ENCODE measurements at regions not wholly inside any gene's neighbourhood (a gene's known extent, or its start where the extent isn't known, plus 50 kb on each side); places are given as distances from the start of the nearest gene placed in this dataset.

- intact Hi-C loops (cut with DNase I): no loop called here
Observed at GRCh38 chr7:110522761-110523200, 568.1 kb upstream of the LRRN3 start.

GRCh38 chr7:110529175-110529574, 561.8 kb upstream of the LRRN3 start:
- intact Hi-C loops (cut with DNase I): no loop called here
- no peak overlapping the region for H3K27ac ChIP-seq
- H3K4me3 ChIP-seq (replicated peaks in 1 of 3): no peak overlapping the region
- no peaks in the 10 kb centered on the region for H3K36me3 ChIP-seq
- TF ChIP-seq POLR2A (IDR thresholded peaks at IDR 0.05) (no peak), CTCF (IDR thresholded peaks at IDR 0.05) (no peak)
- no peaks in the 10 kb centered on the region for H3K27me3 ChIP-seq
- DNase-seq: no peak
- WGBS, 2 donors: 92 to 95% methylated on average over 2 of the region's 2 CpGs
- H3K4me1 ChIP-seq: no peaks in the 10 kb centered on the region
- H3K9me3 ChIP-seq: no peaks in the 10 kb centered on the region

More at GRCh38 chr7:110522761-110523200, 568.1 kb upstream of the LRRN3 start:
- no peaks in the 10 kb centered on the region for H3K27me3 ChIP-seq
- TF ChIP-seq POLR2A (IDR thresholded peaks at IDR 0.05) (no peak), CTCF (IDR thresholded peaks at IDR 0.05) (no peak)
- H3K4me1 ChIP-seq: no peaks in the 10 kb centered on the region
- no peak for DNase-seq
- no peak overlapping the region for H3K27ac ChIP-seq
- no peaks in the 10 kb centered on the region for H3K9me3 ChIP-seq
- H3K36me3 ChIP-seq: no peaks in the 10 kb centered on the region
- 69 to 73% methylated on average over 3 of the region's 3 CpGs for WGBS, 2 donors
- H3K4me3 ChIP-seq (replicated peaks in 1 of 3): no peak overlapping the region

DNA sequence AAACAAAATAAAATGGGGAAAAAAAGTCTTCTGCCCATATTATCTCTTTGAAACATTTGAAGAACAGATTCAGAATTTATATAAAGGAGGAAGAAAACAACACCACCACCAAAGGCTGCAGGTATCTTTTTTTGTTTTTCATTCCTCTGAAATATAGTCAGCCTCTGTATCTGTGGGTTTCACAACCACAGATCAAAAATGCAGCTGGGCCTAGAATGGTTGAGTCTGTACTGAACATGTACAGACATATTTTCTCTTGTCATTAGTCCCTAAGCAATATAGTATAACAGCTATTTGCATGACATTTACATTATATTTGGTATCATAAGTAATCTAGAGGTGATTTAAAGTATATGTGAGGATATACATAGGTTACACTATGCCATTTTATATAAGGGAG, 559.7 kb upstream of the LRRN3 start:
- no peak for DNase-seq
- H3K9me3 ChIP-seq: no peaks in the 10 kb centered on the region
- H3K27me3 ChIP-seq: no peaks in the 10 kb centered on the region
- H3K36me3 ChIP-seq: no peaks in the 10 kb centered on the region
- TF ChIP-seq POLR2A (IDR thresholded peaks at IDR 0.05): no peak
- TF ChIP-seq CTCF (IDR thresholded peaks at IDR 0.05): no peak
- H3K27ac ChIP-seq: no peak overlapping the region
- no peak overlapping the region for H3K4me3 ChIP-seq (replicated peaks in 1 of 3)
- H3K4me1 ChIP-seq: no peaks in the 10 kb centered on the region
- intact Hi-C loops (cut with DNase I): no loop called here

GRCh38 chr7:110534241-110534931, 556.5 kb upstream of the LRRN3 start:
- H3K27me3 ChIP-seq: no peaks in the 10 kb centered on the region
- H3K27ac ChIP-seq: no peak overlapping the region
- intact Hi-C loops (cut with DNase I): no loop called here
- no peaks in the 10 kb centered on the region for H3K4me1 ChIP-seq
- no peaks in the 10 kb centered on the region for H3K36me3 ChIP-seq
- DNase-seq: no peak
- no peaks in the 10 kb centered on the region for H3K9me3 ChIP-seq
- no peak for TF ChIP-seq CTCF (IDR thresholded peaks at IDR 0.05)
- TF ChIP-seq POLR2A (IDR thresholded peaks at IDR 0.05): no peak
- no peak overlapping the region for H3K4me3 ChIP-seq (replicated peaks in 1 of 3)
- 60 to 66% methylated on average over 7 of the region's 7 CpGs for whole genome bisulfite sequencing, 2 donors

- Histone ChIP-seq H3K36me3 (no peaks in the 10 kb centered on the region), H3K27ac (no peak overlapping the region), H3K9me3 (no peaks in the 10 kb centered on the region), H3K4me3 (replicated peaks in 1 of 3) (no peak overlapping the region), H3K27me3 (no peaks in the 10 kb centered on the region), H3K4me1 (no peaks in the 10 kb centered on the region)
- intact Hi-C loops (cut with DNase I): no loop called here
- DNase-seq: no peak
- no peak for TF ChIP-seq POLR2A (IDR thresholded peaks at IDR 0.05)
- TF ChIP-seq CTCF (IDR thresholded peaks at IDR 0.05): no peak
Observed at GRCh38 chr7:110539216-110539615, 551.7 kb upstream of the LRRN3 start.

Data from thyroid gland (tissue), 4 donors.